ENCODE measurements at regions not wholly inside any gene's neighbourhood (a gene's known extent, or its start where the extent isn't known, plus 50 kb on each side); places are given as distances from the start of the nearest gene placed in this dataset.

GRCh38 chr19:30118760-30119159, 176.7 kb downstream of the URI1 start:
- Histone ChIP-seq H3K4me3 (no peak overlapping the region), H3K4me1 (ENCODE audit: control insufficient read depth, insufficient read depth, low read length) (no peaks in the 10 kb centered on the region), H3K9me3 (replicated peaks; ENCODE audit: control insufficient read depth, insufficient read depth, low read length) (no peaks in the 10 kb centered on the region), H3K9ac (ENCODE audit: control insufficient read depth, insufficient read depth, low read length) (no peak overlapping the region), H3K79me2 (ENCODE audit: control insufficient read depth, insufficient read depth, low read length) (no peaks in the 10 kb centered on the region), H3K27ac (ENCODE audit: control insufficient read depth, insufficient read depth) (no peak overlapping the region), H3K36me3 (ENCODE audit: control insufficient read depth in 2 of 2, insufficient read depth in 2 of 2, low read length in 1 of 2) (no peaks in the 10 kb centered on the region), H2AFZ (ENCODE audit: control insufficient read depth, low read depth, low read length) (no peak overlapping the region), H3K4me2 (ENCODE audit: control insufficient read depth, insufficient read depth) (no peak overlapping the region), H3K27me3 (replicated peaks in 1 of 2; ENCODE audit: control insufficient read depth in 2 of 2, insufficient read depth in 2 of 2, low read length in 1 of 2) (no peaks in the 10 kb centered on the region), H4K20me1 (ENCODE audit: control insufficient read depth, insufficient read depth) (no peaks in the 10 kb centered on the region)
- DNase-seq (ENCODE audit: low read depth, low spot score) (no peak), FAIRE-seq (no peak), ATAC-seq (no peak)
- POLR2A ChIA-PET = no interaction called here
- 32% methylated on average over 12 of the region's 12 CpGs for WGBS (ENCODE audit: insufficient coverage, insufficient replicate concordance, low lambda C conversion rate, missing lambda C conversion rate)
- RAD21 ChIA-PET (ENCODE audit: unreplicated experiment) = no interaction called here
- no TSS peak for BruUV-seq (replicated peaks)
- intact Hi-C loops (cut with micrococcal nuclease; ENCODE audit: unreplicated experiment) (no loop called here), in situ Hi-C loops (cut with MboI) (no loop called here)
- CTCF ChIA-PET = no interaction called here
- SMC1A ChIA-PET (ENCODE audit: uncharacterized antibody, unreplicated experiment) = no interaction called here
- TF ChIP-seq SKIL (IDR thresholded peaks at IDR 0.05; ENCODE audit: low read depth, poor library complexity, severe bottlenecking) = no peak
- no peak for TF ChIP-seq SUZ12 (IDR thresholded peaks at IDR 0.05; ENCODE audit: unreplicated experiment)
- TF ChIP-seq MXI1 (IDR thresholded peaks at IDR 0.05; ENCODE audit: low read depth, low read length) = no peak
- no peak for TF ChIP-seq NFXL1 (IDR thresholded peaks at IDR 0.05; ENCODE audit: borderline replicate concordance)
- TF ChIP-seq ZBTB4 (CRISPR knock-in tag; IDR thresholded peaks at IDR 0.05) = no peak
- TF ChIP-seq SIX5 (IDR thresholded peaks at IDR 0.05; ENCODE audit: low read depth, low read length, severe bottlenecking) = no peak
- no peak for TF ChIP-seq SP1 (IDR thresholded peaks at IDR 0.05; ENCODE audit: low read depth, low read length)
- no peak for TF ChIP-seq JUNB (IDR thresholded peaks at IDR 0.05)
- no peak for TF ChIP-seq ZNF217 (IDR thresholded peaks at IDR 0.05)
- TF ChIP-seq ZBTB11 (CRISPR knock-in tag; IDR thresholded peaks at IDR 0.05) = no peak
- no peak for TF ChIP-seq SRF (IDR thresholded peaks at IDR 0.05; ENCODE audit: low read depth in 2 of 2, low read length in 2 of 2)
- TF ChIP-seq BACH1 (IDR thresholded peaks at IDR 0.05; ENCODE audit: borderline replicate concordance) = no peak
- no peak for TF ChIP-seq ZNF24 (IDR thresholded peaks at IDR 0.05)
- TF ChIP-seq EP300 (IDR thresholded peaks at IDR 0.05; ENCODE audit: borderline replicate concordance in 1 of 2, control insufficient read depth in 1 of 2, low read depth in 2 of 2, low read length in 2 of 2) = no peak
